GM12892 (cell line): ENCODE measurements at regions not wholly inside any gene's neighbourhood (a gene's known extent, or its start where the extent isn't known, plus 50 kb on each side); places are given as distances from the start of the nearest gene placed in this dataset.

Experiments
- DNase-seq: peaks from one replicate; pipeline ENCODE4 v3.0.0; 2011; ENCODE audit not compliant: insufficient read length
- FAIRE-seq: peaks from 2 replicates; lab custom pipeline; 2011; peaks lifted over from hg19 to GRCh38; lab: Jason Lieb, UNC
- POLR2A ChIP-seq: IDR thresholded peaks from 2 replicates; pipeline ENCODE4 v1.6.1; 2011; ENCODE audit warnings: low read depth, low read length, control low read depth
- POLR2AphosphoS5 ChIP-seq: IDR thresholded peaks from 2 replicates; pipeline ENCODE4 v1.6.1; 2011; ENCODE audit warnings: low read depth, low read length, control low read depth
- TAF1 ChIP-seq: IDR thresholded peaks from 2 replicates; pipeline ENCODE4 v1.6.1; 2011; ENCODE audit warnings: low read depth, mild to moderate bottlenecking, control low read depth, low read length, borderline replicate concordance

- FAIRE-seq (no peak), DNase-seq (no peak)
- no peak for TF ChIP-seq POLR2AphosphoS5
Measured at GRCh38 chr10:124279882-124280281, 138.8 kb downstream of the OAT start.

- FAIRE-seq, result no peak
- TF ChIP-seq POLR2A (no peak), POLR2AphosphoS5 (no peak), TAF1 (no peak)
- DNase-seq, result no peak
Measured at GRCh38 chr10:124279298-124279697, 139.4 kb downstream of the OAT start.

DNA sequence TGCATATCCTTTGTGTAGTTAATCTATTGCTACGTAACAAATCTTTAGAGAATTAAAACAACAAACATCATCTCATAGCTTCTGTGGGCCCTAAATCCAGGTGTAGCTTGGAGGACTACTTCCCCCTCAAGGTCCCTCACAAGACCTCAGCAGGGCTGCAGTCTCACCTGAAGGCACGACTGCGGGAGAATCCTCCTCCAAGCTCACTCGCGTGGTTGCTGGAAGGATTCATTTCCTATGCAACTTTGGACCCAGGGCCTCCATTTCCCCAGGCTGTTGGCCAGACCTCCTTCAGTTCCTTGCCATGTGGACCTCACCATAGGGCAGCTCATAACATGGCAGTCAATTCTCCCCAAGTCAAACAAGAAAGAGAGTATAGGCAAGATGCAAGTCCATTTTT is 140.4 kb downstream of the OAT start:
- FAIRE-seq, result no peak
- TF ChIP-seq POLR2A (no peak), POLR2AphosphoS5 (no peak), TAF1 (no peak)
- DNase-seq, result no peak

- FAIRE-seq, result no peak
- no peak for DNase-seq
- TF ChIP-seq POLR2A (no peak), POLR2AphosphoS5 (no peak), TAF1 (no peak)
Measured at GRCh38 chr10:124273141-124273540, 145.6 kb downstream of the OAT start.

GRCh38 chr10:124271676-124272075 is 147.0 kb downstream of the OAT start:
- no peak for DNase-seq
- no peak for FAIRE-seq
- TF ChIP-seq POLR2A, result no peak
- no peak for TF ChIP-seq TAF1
- TF ChIP-seq POLR2AphosphoS5, result no peak

GRCh38 chr10:124270530-124271327 is 148.0 kb downstream of the OAT start:
- FAIRE-seq (no peak), DNase-seq (no peak)
- TF ChIP-seq TAF1, result no peak

- no peak for DNase-seq
- FAIRE-seq, result no peak
- TF ChIP-seq POLR2AphosphoS5, result no peak
- no peak for TF ChIP-seq POLR2A
- TF ChIP-seq TAF1, result no peak
Measured at GRCh38 chr10:124268976-124269375, 149.7 kb downstream of the OAT start.

- FAIRE-seq (no peak), DNase-seq (no peak)
- TF ChIP-seq TAF1, result no peak
- TF ChIP-seq POLR2A, result no peak
- no peak for TF ChIP-seq POLR2AphosphoS5
Measured at GRCh38 chr10:124267911-124268549, 150.7 kb downstream of the OAT start.

DNA sequence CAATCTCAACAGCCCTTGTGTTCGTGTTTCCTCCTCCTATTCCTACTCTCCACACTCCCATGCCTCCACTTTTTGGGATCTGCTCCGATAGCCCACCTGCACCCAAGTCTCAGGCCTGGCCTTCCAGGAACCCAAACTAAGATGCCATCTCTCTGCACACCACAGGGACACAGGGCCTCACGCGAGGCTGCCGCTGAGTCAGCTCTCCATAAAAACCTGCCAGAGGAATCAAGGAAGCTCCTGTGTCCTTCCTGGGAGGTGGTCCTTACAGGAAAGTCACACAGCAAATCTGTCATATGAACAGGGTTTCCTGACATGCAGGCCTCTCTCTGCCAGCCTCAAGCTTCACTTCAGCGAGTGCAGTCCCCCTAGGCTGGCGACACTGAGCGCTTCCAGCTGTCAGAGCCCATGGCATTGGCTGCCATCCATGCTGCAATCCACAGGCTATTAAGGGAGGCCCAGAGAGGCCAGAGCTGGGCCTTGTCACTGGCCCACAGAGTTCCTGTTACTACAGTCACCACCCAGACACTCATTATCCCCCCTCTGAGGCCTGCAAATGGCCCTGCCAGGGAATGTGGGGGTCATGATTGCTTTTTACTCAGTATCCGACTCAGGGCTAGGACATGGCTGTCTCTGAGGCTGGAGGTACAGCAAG is 151.4 kb downstream of the OAT start:
- no peak for DNase-seq
- no peak for TF ChIP-seq POLR2AphosphoS5
- TF ChIP-seq TAF1, result no peak
- no peak for TF ChIP-seq POLR2A
- FAIRE-seq, result no peak

DNA sequence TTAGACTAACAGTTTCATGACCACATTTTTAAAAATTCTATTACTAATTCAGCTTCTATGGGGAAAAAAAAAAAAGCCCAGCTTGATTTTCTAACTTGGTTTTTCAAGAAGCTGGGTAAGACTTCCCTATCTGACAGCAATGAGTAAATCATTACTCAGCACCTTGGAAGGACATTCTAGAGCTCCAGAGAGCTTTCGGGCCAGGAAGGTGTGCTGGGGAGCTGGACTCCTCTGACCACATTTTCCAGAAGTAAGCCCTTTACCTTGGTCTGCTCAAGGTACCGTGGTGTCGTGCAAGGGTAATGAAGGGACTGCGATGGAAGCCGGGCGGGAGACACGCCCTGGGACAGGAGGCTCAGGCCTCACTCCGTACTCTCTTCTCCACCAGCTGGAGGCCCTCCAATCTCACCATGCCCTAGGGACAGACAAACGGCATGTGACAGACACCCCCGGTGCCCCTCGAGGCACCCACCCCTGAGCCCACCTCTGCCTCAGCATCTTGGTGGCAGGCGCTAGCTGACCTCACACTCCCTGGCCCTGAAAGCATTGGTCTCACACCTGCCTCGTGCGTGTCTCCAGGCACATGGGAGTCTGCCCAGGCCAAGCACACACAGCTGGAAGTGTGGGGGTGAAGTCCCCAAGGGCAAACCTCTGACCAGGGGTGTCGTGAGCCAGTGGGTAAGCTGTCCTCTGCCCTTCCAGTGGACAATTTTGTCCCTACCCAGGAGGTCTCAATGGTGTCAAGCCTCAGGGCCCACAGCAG is 152.1 kb downstream of the OAT start:
- DNase-seq, result no peak
- no peak for FAIRE-seq
- no peak for TF ChIP-seq TAF1
- TF ChIP-seq POLR2A, result no peak
- TF ChIP-seq POLR2AphosphoS5, result no peak

DNA sequence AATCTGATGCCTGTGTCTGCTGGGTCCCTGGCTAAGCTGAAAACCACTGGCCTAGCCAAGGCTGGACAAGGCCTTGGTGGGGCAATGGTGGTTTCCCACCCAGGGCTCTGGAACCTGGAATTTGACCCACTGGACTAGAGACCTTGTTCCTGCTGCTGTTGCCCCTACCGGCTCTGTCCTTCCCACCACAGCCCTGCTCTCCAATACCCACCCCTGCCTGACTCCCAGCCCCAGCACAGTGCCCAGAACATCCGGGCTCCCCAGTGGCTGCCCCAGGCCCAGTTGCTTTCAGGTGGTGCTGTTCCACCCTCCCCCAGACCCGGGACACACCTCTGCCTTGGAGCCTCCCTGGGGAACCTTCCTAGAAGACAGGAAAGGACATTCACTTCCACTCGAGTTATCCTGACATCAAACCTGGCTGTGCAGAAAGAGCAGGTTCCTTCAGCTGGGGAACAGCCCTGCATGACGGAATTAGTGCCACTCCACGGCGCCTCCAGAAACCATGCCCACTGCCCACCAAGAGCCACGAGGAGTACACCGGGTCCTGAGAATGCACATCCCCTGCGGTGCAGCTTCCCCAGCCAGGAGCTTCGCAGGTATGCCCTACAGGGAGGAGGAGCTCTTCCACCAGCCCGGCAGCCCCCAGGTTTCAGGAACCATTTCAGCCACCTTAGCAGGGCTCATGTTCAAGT is 152.8 kb downstream of the OAT start:
- no peak for FAIRE-seq
- TF ChIP-seq POLR2AphosphoS5, result no peak
- TF ChIP-seq POLR2A, result no peak
- no peak for TF ChIP-seq TAF1

More for the DNA sequence above, 152.8 kb downstream of the OAT start:
- DNase-seq, result no peak
